Endothelial cell of umbilical vein (primary cell): ENCODE measurements at regions not wholly inside any gene's neighbourhood (a gene's known extent, or its start where the extent isn't known, plus 50 kb on each side); places are given as distances from the start of the nearest gene placed in this dataset.

Experiments
- BruUV-seq: library from RNA; stranded (reverse); fragments of 400-500 nt; replicated peaks from 2 replicates; lab custom pipeline; 2021; lab: Mats Ljungman, UMichigan
- CTCF ChIA-PET: fragments of 300-600, 350-600 bp; sonication (Branson Sonifier 250); formaldehyde crosslinking; loops from one replicate; lab custom pipeline; 2021; ENCODE audit warnings: antibody characterized with exemption, inconsistent platforms; lab: Charles Lee
- POLR2A ChIA-PET: fragments of 300-600, 350-600 bp; sonication (Branson Sonifier 250); formaldehyde crosslinking; loops from one replicate; lab custom pipeline; 2021; ENCODE audit warnings: antibody characterized with exemption, inconsistent platforms; lab: Charles Lee
- DNase-seq: peaks from one replicate; pipeline ENCODE4 v3.0.0-alpha.2; 2011; ENCODE audit warnings: low read depth, low spot score
- FAIRE-seq: peaks from 2 replicates; lab custom pipeline; 2011; peaks lifted over from hg19 to GRCh38; lab: Jason Lieb, UNC
- H2AFZ ChIP-seq: 2 replicates; pipeline ENCODE4 v1.6.0; 2012; ENCODE audit warnings: low read depth, low read length, control low read depth, inconsistent platforms
- H3K27ac ChIP-seq: 2 replicates; pipeline ENCODE4 v1.5.1; 2011; ENCODE audit warnings: low read depth, mild to moderate bottlenecking, control low read depth, low read length, moderate library complexity; ENCODE audit not compliant: insufficient read depth
- H3K27me3 ChIP-seq, 2 experiments: 2 replicates each; pipeline versions ENCODE4 v1.6.0 to v1.6.1; 2011; ENCODE audit warnings: low read length in 2 of 2, mixed read lengths in 1 of 2; ENCODE audit not compliant: control insufficient read depth in 2 of 2, insufficient read depth in 2 of 2
- H3K36me3 ChIP-seq, 2 experiments: 2 replicates in 1 of 2; 3 replicates in 1 of 2; pipeline ENCODE4 v1.5.1; 2011; ENCODE audit warnings: low read length in 2 of 2, mild to moderate bottlenecking in 1 of 2, moderate library complexity in 1 of 2; ENCODE audit not compliant: control insufficient read depth in 2 of 2, insufficient read depth in 2 of 2; ENCODE audit errors: extremely low read depth in 1 of 2
- H3K4me1 ChIP-seq: 3 replicates; pipeline ENCODE4 v1.5.1; 2011; ENCODE audit warnings: mild to moderate bottlenecking, low read length; ENCODE audit not compliant: control insufficient read depth, insufficient read depth; ENCODE audit errors: extremely low read depth
- H3K4me2 ChIP-seq: 2 replicates; pipeline ENCODE4 v1.6.1; 2011; ENCODE audit warnings: low read length, control low read depth, mixed read lengths; ENCODE audit not compliant: insufficient read depth
- H3K4me3 ChIP-seq, 3 experiments: fragments of 200-600 bp in 1 of 3; sonication (generic), shearing (Covaris generic) in 1 of 3; replicated peaks in 1 of 3; 2 replicates each; pipeline ENCODE4 v1.5.1; 2011 to 2016; ENCODE audit warnings: control low read depth in 3 of 3, low read length in 3 of 3, mild to moderate bottlenecking in 2 of 3, inconsistent platforms in 1 of 3, low read depth in 1 of 3, moderate library complexity in 1 of 3; ENCODE audit not compliant: insufficient read depth in 1 of 3
- H3K79me2 ChIP-seq: 2 replicates; pipeline ENCODE4 v1.6.0; 2012; ENCODE audit warnings: low read length, inconsistent platforms; ENCODE audit not compliant: control insufficient read depth, insufficient read depth
- H3K9ac ChIP-seq: replicated peaks from 2 replicates; pipeline ENCODE3; 2011; ENCODE audit warnings: low read length, control low read depth; ENCODE audit not compliant: insufficient read depth; ENCODE audit errors: extremely low read depth
- H3K9me1 ChIP-seq: replicated peaks from 3 replicates; pipeline ENCODE4 v1.6.0; 2011; ENCODE audit warnings: mild to moderate bottlenecking, low read length; ENCODE audit not compliant: control insufficient read depth, insufficient read depth; ENCODE audit errors: extremely low read depth
- H3K9me3 ChIP-seq: replicated peaks from 2 replicates; pipeline ENCODE4 v1.5.1; 2012; ENCODE audit warnings: low read length, inconsistent platforms; ENCODE audit not compliant: control insufficient read depth, insufficient read depth
- H4K20me1 ChIP-seq: replicated peaks from 2 replicates; pipeline ENCODE3; 2011; ENCODE audit warnings: mild to moderate bottlenecking, low read length; ENCODE audit not compliant: control insufficient read depth, insufficient read depth; ENCODE audit errors: extremely low read depth
- CTCF ChIP-seq, 2 donors: IDR thresholded peaks; 1 replicate in 1 of 2; 2 replicates in 1 of 2; pipeline ENCODE4 v1.5.1; 2011; ENCODE audit warnings: low read length in 2 of 2, mild to moderate bottlenecking in 2 of 2, moderate library complexity in 2 of 2, control low read depth in 1 of 2, inconsistent platforms in 1 of 2, low read depth in 1 of 2; ENCODE audit not compliant: insufficient read depth in 1 of 2; ENCODE audit errors: extremely low read depth in 1 of 2
- EZH2 ChIP-seq: IDR thresholded peaks from 2 replicates; pipeline ENCODE4 v1.6.1; 2012; ENCODE audit warnings: borderline replicate concordance, low read depth, mild to moderate bottlenecking, moderate library complexity, low read length, inconsistent platforms; ENCODE audit not compliant: severe bottlenecking
- FOS ChIP-seq: IDR thresholded peaks from 2 replicates; pipeline ENCODE4 v1.6.1; 2011; ENCODE audit warnings: mild to moderate bottlenecking, low read length, moderate library complexity, borderline replicate concordance; ENCODE audit not compliant: insufficient read depth
- GATA2 ChIP-seq: IDR thresholded peaks from 2 replicates; pipeline ENCODE4 v1.7.0; 2011; ENCODE audit warnings: low read depth, mild to moderate bottlenecking, moderate library complexity, mixed read lengths, low read length; ENCODE audit not compliant: insufficient read length, insufficient read depth
- JUN ChIP-seq: IDR thresholded peaks from 2 replicates; pipeline ENCODE4 v1.6.1; 2011; ENCODE audit warnings: borderline replicate concordance, low read depth; ENCODE audit not compliant: insufficient read length, insufficient read depth
- MAX ChIP-seq: IDR thresholded peaks from 2 replicates; pipeline ENCODE4 v1.6.1; 2011; ENCODE audit not compliant: insufficient read depth, insufficient read length
- MYC ChIP-seq: IDR thresholded peaks from one replicate; pipeline ENCODE4 v1.6.1; 2011; ENCODE audit warnings: mild to moderate bottlenecking, low read depth, low read length
- POLR2A ChIP-seq: IDR thresholded peaks from 2 replicates; pipeline ENCODE4 v1.6.1; 2012; ENCODE audit warnings: low read depth, mild to moderate bottlenecking, control low read depth, low read length
- POLR2AphosphoS5 ChIP-seq: IDR thresholded peaks from 2 replicates; pipeline ENCODE4 v1.6.1; 2012; ENCODE audit warnings: low read depth, mild to moderate bottlenecking, control low read depth, low read length, moderate library complexity; ENCODE audit not compliant: insufficient read depth
- dilution Hi-C: fragments of 300-500 bp; cut with MboI; formaldehyde crosslinking; loops from one replicate; pipeline ENCODE4 v1.15.0; 2019; ENCODE audit warnings: low sequenced_read_pairs; ENCODE audit not compliant: extremely low pct_ligation_motif_present
- intact Hi-C: fragments of 100-400 bp; cut with micrococcal nuclease; formaldehyde crosslinking; loops from one replicate; pipeline ENCODE4 v1.10.0; 2022

GRCh38 chr13:90883592-90883991 lies 463.9 kb upstream of the MIR17HG start:
- intact Hi-C loops = no loop called here
- BruUV-seq = no TSS peak
- H3K27ac ChIP-seq = no peak overlapping the region
- H3K9ac ChIP-seq = no peak overlapping the region
- no peaks in the 10 kb centered on the region for H3K9me3 ChIP-seq
- TF ChIP-seq EZH2 (no peak), FOS (no peak), POLR2A (no peak), MAX (no peak), JUN (no peak), POLR2AphosphoS5 (no peak), MYC (no peak), GATA2 (no peak), CTCF (IDR thresholded peaks at IDR 0.05; ENCODE audit: extremely low read depth in 1 of 2, insufficient read depth in 1 of 2, low read depth in 1 of 2, low read length in 2 of 2) (no peak)
- H3K36me3 ChIP-seq = no peaks in the 10 kb centered on the region
- DNase-seq (no peak), FAIRE-seq (no peak)
- H4K20me1 ChIP-seq = no peaks in the 10 kb centered on the region
- H3K9me1 ChIP-seq = no peaks in the 10 kb centered on the region
- no peaks in the 10 kb centered on the region for H3K79me2 ChIP-seq
- H2AFZ ChIP-seq = no peak overlapping the region
- H3K27me3 ChIP-seq = no peaks in the 10 kb centered on the region
- CTCF ChIA-PET = no interaction called here
- no peak overlapping the region for H3K4me2 ChIP-seq
- H3K4me3 ChIP-seq = no peak overlapping the region
- dilution Hi-C loops = no loop called here
- H3K4me1 ChIP-seq = no peaks in the 10 kb centered on the region
- POLR2A ChIA-PET = no interaction called here
